Gastrocnemius medialis (tissue), 4 donors: ENCODE measurements at regions not wholly inside any gene's neighbourhood (a gene's known extent, or its start where the extent isn't known, plus 50 kb on each side); places are given as distances from the start of the nearest gene placed in this dataset.

Experiments used
- POLR2A ChIP-seq, 2 donors: fragments of 450-650 bp; IDR thresholded peaks; one replicate each; pipeline ENCODE4 v1.6.1; 2017; ENCODE audit warnings: antibody characterized with exemption in 2 of 2, mild to moderate bottlenecking in 2 of 2, moderate library complexity in 2 of 2
- TF ChIP-seq, protein P1 (sequence below), 5 experiments: fragments of 450-650 bp in 3 of 5; fragments of 200-600 bp in 2 of 5; sonication (generic) in 2 of 5; IDR thresholded peaks in 4 of 5; conservative IDR thresholded peaks in 1 of 5; 1 replicate in 4 of 5; 2 replicates in 1 of 5; pipeline ENCODE4 v1.5.1; 2016 to 2019; ENCODE audit warnings: antibody characterized with exemption in 5 of 5, mild to moderate bottlenecking in 3 of 5, moderate library complexity in 3 of 5

- TF ChIP-seq, protein P1, sequence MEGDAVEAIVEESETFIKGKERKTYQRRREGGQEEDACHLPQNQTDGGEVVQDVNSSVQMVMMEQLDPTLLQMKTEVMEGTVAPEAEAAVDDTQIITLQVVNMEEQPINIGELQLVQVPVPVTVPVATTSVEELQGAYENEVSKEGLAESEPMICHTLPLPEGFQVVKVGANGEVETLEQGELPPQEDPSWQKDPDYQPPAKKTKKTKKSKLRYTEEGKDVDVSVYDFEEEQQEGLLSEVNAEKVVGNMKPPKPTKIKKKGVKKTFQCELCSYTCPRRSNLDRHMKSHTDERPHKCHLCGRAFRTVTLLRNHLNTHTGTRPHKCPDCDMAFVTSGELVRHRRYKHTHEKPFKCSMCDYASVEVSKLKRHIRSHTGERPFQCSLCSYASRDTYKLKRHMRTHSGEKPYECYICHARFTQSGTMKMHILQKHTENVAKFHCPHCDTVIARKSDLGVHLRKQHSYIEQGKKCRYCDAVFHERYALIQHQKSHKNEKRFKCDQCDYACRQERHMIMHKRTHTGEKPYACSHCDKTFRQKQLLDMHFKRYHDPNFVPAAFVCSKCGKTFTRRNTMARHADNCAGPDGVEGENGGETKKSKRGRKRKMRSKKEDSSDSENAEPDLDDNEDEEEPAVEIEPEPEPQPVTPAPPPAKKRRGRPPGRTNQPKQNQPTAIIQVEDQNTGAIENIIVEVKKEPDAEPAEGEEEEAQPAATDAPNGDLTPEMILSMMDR (IDR thresholded peaks at IDR 0.05 in 4 of 5, conservative IDR thresholded peaks at IDR 0.05 in 1 of 5): no peak
- no peak for TF ChIP-seq POLR2A (IDR thresholded peaks at IDR 0.05)
Observed at GRCh38 chr22:47597041-47597440, 834.6 kb downstream of the TBC1D22A start.
